ENCODE measurements at regions not wholly inside any gene's neighbourhood (a gene's known extent, or its start where the extent isn't known, plus 50 kb on each side); places are given as distances from the start of the nearest gene placed in this dataset.

DNA sequence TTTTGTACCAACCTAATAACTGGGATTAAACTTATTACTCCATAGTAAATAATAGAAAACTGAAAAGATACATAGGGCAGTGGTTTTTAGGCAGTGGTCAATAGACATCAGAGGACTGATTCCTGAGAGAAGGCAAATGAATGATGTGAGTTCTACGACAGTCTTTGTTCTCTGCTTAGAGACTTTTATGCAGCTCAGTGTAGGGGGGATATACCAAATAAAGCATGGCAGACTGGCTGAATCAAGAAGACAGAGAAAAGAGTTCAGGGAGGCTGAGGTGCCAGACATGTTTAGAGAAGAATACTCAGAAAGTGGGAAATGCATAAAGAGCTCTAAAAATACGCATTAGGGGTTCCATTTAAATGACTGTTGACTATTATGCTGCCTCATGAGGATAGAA lies 320.8 kb upstream of the FAR2 start:
- Histone ChIP-seq H3K79me1 (ENCODE audit: insufficient read depth, low read depth, low read length, poor library complexity, severe bottlenecking) (no peaks in the 10 kb centered on the region), H2BK120ac (ENCODE audit: low read depth, low read length, poor library complexity, severe bottlenecking) (no peak overlapping the region), H2BK20ac (ENCODE audit: low read depth, low read length, poor library complexity, severe bottlenecking) (no peak overlapping the region), H3K4ac (ENCODE audit: low read depth, low read length) (no peak overlapping the region), H3K14ac (ENCODE audit: insufficient read depth, low read length) (no peak overlapping the region), H3K23me2 (ENCODE audit: insufficient read length, low read depth, low read length, poor library complexity, severe bottlenecking) (no peaks in the 10 kb centered on the region), H3K4me2 (ENCODE audit: insufficient read depth, insufficient read length, low read length) (no peak overlapping the region), H3K9me3 (ENCODE audit: control insufficient read depth, low read depth, low read length) (no peaks in the 10 kb centered on the region), H3K18ac (ENCODE audit: insufficient read length, low read depth, low read length) (no peak overlapping the region), H3K4me1 (ENCODE audit: insufficient read depth, low read length) (peaks cover 2% of the 10 kb centered on the region; the same call in 1 of the 2 replicates), H3T11ph (ENCODE audit: low read length) (no peak overlapping the region), H2BK15ac (ENCODE audit: low read depth, low read length) (no peak overlapping the region), H2AFZ (ENCODE audit: low read length) (no peak overlapping the region), H3K56ac (ENCODE audit: insufficient read length, low read depth, low read length) (no peak overlapping the region), H3K27me3 (ENCODE audit: insufficient read depth, low read length) (no peaks in the 10 kb centered on the region), H3K9ac (ENCODE audit: extremely low read depth, insufficient read length, low read length) (no peak overlapping the region), H2BK12ac (ENCODE audit: insufficient read length, low read depth, low read length) (no peak overlapping the region), H3K79me2 (ENCODE audit: insufficient read depth, low read length) (no peaks in the 10 kb centered on the region), H4K91ac (ENCODE audit: insufficient read length, low read depth, low read length) (no peak overlapping the region), H4K5ac (ENCODE audit: insufficient read length, low read depth, low read length) (no peak overlapping the region), H4K8ac (replicated peaks; ENCODE audit: insufficient read length, low read depth, low read length) (no peak overlapping the region), H2BK5ac (ENCODE audit: insufficient read length, low read length) (no peak overlapping the region), H3K23ac (ENCODE audit: insufficient read length, low read depth, low read length) (no peak overlapping the region), H3K27ac (ENCODE audit: insufficient read length, low read depth, low read length) (no peak overlapping the region), H4K20me1 (ENCODE audit: control insufficient read depth, insufficient read depth, insufficient read length) (no peaks in the 10 kb centered on the region), H2AK5ac (ENCODE audit: insufficient read length, low read length) (no peak overlapping the region)
- Mint-ChIP-seq H3K9me3 (peaks cover 2% of the 10 kb centered on the region in 2 experiments; a peak in 4 of 5 replicates), H3K36me3 (ENCODE audit: insufficient read depth in 1 of 3, low read depth in 3 of 3) (peaks cover 0 to 3% (median 2%) of the 10 kb centered on the region in 3 experiments; a peak in 1 of 7 replicates), H3K4me1 (peaks cover 11 to 18% of the 10 kb centered on the region in 2 experiments), H3K27ac (peak overlapping the region in 1 of 3 experiments; percentile 66; a peak in 2 of 7 replicates), H3K4me3 (no peak overlapping the region), H3K27me3 (ENCODE audit: low read depth) (no peaks in the 10 kb centered on the region)
- no CpG with 5 or more reads among the region's 2 CpGs for WGBS (ENCODE audit: extremely low coverage, insufficient read length, low lambda C conversion rate)
- DNase-seq: no peak
- TF ChIP-seq, protein P1, sequence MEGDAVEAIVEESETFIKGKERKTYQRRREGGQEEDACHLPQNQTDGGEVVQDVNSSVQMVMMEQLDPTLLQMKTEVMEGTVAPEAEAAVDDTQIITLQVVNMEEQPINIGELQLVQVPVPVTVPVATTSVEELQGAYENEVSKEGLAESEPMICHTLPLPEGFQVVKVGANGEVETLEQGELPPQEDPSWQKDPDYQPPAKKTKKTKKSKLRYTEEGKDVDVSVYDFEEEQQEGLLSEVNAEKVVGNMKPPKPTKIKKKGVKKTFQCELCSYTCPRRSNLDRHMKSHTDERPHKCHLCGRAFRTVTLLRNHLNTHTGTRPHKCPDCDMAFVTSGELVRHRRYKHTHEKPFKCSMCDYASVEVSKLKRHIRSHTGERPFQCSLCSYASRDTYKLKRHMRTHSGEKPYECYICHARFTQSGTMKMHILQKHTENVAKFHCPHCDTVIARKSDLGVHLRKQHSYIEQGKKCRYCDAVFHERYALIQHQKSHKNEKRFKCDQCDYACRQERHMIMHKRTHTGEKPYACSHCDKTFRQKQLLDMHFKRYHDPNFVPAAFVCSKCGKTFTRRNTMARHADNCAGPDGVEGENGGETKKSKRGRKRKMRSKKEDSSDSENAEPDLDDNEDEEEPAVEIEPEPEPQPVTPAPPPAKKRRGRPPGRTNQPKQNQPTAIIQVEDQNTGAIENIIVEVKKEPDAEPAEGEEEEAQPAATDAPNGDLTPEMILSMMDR (conservative IDR thresholded peaks at IDR 0.05): no peak

Data from H9 (cell line).